ENCODE measurements at regions not wholly inside any gene's neighbourhood (a gene's known extent, or its start where the extent isn't known, plus 50 kb on each side); places are given as distances from the start of the nearest gene placed in this dataset.
"Not testable (repeated sequence)": the region's sequence is repeated elsewhere in the genome, so short reads cannot be mapped to it uniquely, and the experiment has no call there.

DNA sequence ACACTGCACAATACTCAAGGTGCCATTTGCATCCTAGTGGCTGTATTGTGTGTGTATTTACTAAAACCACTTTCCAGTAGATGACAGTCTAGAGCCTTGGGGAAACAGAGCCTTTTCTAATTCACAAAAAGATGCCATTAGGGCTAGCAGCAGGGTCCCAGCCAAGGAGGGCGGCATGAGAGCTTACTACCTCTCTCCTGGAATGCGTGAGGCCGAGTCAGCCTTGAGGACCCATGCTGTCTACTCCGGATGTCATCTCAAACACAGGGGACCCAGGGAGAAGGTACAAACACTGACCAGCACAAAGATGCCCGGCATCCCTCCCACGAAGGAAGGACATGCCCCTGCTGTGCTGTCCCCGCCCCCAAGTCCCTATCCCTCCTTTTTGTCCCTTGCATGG lies 65.5 kb downstream of the CYCS start:
- no peak overlapping the region for H3K4me3 ChIP-seq (ENCODE audit: low read depth, low read length)
- DNase-seq (ENCODE audit: low read depth): no peak
- no peak for TF ChIP-seq CTCF (IDR thresholded peaks at IDR 0.05; ENCODE audit: low read depth, low read length, missing control alignments)

- DNase-seq (ENCODE audit: low read depth): no peak
- H3K4me3 ChIP-seq (ENCODE audit: low read depth, low read length): no peak overlapping the region
- TF ChIP-seq CTCF (IDR thresholded peaks at IDR 0.05; ENCODE audit: low read depth, low read length, missing control alignments): no peak
Observed at GRCh38 chr7:25056368-25056767, 68.7 kb downstream of the CYCS start.

GRCh38 chr7:25055520-25056220 lies 69.4 kb downstream of the CYCS start:
- TF ChIP-seq CTCF (IDR thresholded peaks at IDR 0.05; ENCODE audit: low read depth, low read length, missing control alignments): no peak
- H3K4me3 ChIP-seq (ENCODE audit: low read depth, low read length): no peak overlapping the region
- DNase-seq (ENCODE audit: low read depth): no peak

- TF ChIP-seq CTCF (IDR thresholded peaks at IDR 0.05; ENCODE audit: low read depth, low read length, missing control alignments): no peak
- no peak overlapping the region for H3K4me3 ChIP-seq (ENCODE audit: low read depth, low read length)
- no peak for DNase-seq (ENCODE audit: low read depth)
Observed at GRCh38 chr7:25054819-25055519, 70.1 kb downstream of the CYCS start.

DNA sequence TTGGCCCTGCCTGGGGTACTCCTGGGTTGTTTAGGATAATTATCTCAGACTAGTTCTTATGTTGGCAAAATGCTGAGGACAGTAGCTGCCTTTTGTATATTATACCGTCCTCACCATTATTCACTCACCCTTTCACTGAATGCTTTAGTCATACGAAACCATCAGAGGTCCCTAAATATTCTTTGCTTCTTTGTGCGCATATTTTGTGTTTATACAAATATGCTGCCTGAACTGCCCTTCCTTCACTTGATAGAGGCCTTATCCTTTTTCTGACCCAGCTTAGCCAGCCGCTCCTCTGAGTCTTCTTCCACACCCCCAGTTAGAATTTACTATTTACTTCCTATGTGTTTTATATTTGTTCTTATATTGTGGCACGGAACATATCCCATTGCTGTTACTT lies 70.2 kb upstream of the OSBPL3 start:
- TF ChIP-seq CTCF (IDR thresholded peaks at IDR 0.05; ENCODE audit: low read depth, low read length, missing control alignments): no peak
- H3K4me3 ChIP-seq (ENCODE audit: low read depth, low read length): no peak overlapping the region

GRCh38 chr7:25048444-25048834 lies 68.5 kb upstream of the OSBPL3 start:
- no peak for TF ChIP-seq CTCF (IDR thresholded peaks at IDR 0.05; ENCODE audit: low read depth, low read length, missing control alignments)
- DNase-seq (ENCODE audit: low read depth): no peak
- no peak overlapping the region for H3K4me3 ChIP-seq (ENCODE audit: low read depth, low read length)

More for the DNA sequence above, 70.2 kb upstream of the OSBPL3 start:
- no peak for DNase-seq (ENCODE audit: low read depth)

GRCh38 chr7:25047571-25048443 lies 67.8 kb upstream of the OSBPL3 start:
- DNase-seq (ENCODE audit: low read depth); H3K4me3 ChIP-seq (ENCODE audit: low read depth, low read length): not testable (repeated sequence)

All from GM12864 (cell line).